Panc1 (cell line): ENCODE measurements at regions not wholly inside any gene's neighbourhood (a gene's known extent, or its start where the extent isn't known, plus 50 kb on each side); places are given as distances from the start of the nearest gene placed in this dataset.

Experiments used
- ATAC-seq: fragments of 200-7000 bp; cut with Tn5 transposase; 2 replicates; pipeline ENCODE4 v1.9.1; 2020; ENCODE audit warnings: mild to moderate bottlenecking, moderate library complexity
- BruUV-seq: library from RNA; stranded (reverse); fragments of 400-500 nt; replicated peaks from 2 replicates; lab custom pipeline; 2021; lab: Mats Ljungman, UMichigan
- CTCF ChIA-PET: fragments of 300-600 bp; sonication (Branson Sonifier 250); formaldehyde crosslinking; loops from one replicate; lab custom pipeline; 2022; ENCODE audit warnings: antibody characterized with exemption; lab: Charles Lee
- POLR2A ChIA-PET: fragments of 300-600 bp; sonication (Branson Sonifier 250); formaldehyde crosslinking; loops from one replicate; lab custom pipeline; 2022; ENCODE audit warnings: antibody characterized with exemption; lab: Charles Lee
- DNase-seq: peaks from one replicate; pipeline ENCODE4 v3.0.0-alpha.2; 2010; ENCODE audit warnings: low read depth, low spot score
- H3K27ac ChIP-seq: 2 replicates; pipeline ENCODE4 v1.5.1; 2011; ENCODE audit warnings: mild to moderate bottlenecking, low read length, inconsistent platforms
- H3K27me3 ChIP-seq: fragments of 200-500 bp; sonication (Bioruptor generic); 2 replicates; pipeline ENCODE4 v1.6.0; 2014; ENCODE audit warnings: low read length, inconsistent platforms; ENCODE audit not compliant: control insufficient read depth, insufficient read depth
- H3K36me3 ChIP-seq: fragments of 200-500 bp; sonication (Bioruptor generic); 2 replicates; pipeline ENCODE4 v1.5.1; 2014; ENCODE audit warnings: inconsistent platforms, mild to moderate bottlenecking, low read length, moderate library complexity; ENCODE audit not compliant: control insufficient read depth, insufficient read depth
- H3K4me1 ChIP-seq: 2 replicates; pipeline ENCODE4 v1.5.1; 2011; ENCODE audit warnings: inconsistent platforms, mild to moderate bottlenecking, low read length, moderate library complexity; ENCODE audit not compliant: control insufficient read depth, insufficient read depth
- H3K4me3 ChIP-seq, 2 experiments: 2 replicates each; pipeline ENCODE4 v1.5.1; 2011 to 2012; ENCODE audit warnings: low read depth in 2 of 2, low read length in 2 of 2, mild to moderate bottlenecking in 2 of 2, inconsistent platforms in 1 of 2, moderate library complexity in 1 of 2
- H3K9me3 ChIP-seq: fragments of 200-500 bp; sonication (Bioruptor generic); 2 replicates; pipeline ENCODE4 v1.5.1; 2014; ENCODE audit warnings: low read depth, mild to moderate bottlenecking, inconsistent platforms, low read length, moderate library complexity; ENCODE audit not compliant: control insufficient read depth, insufficient read depth
- POLR2AphosphoS5 ChIP-seq: IDR thresholded peaks from 2 replicates; pipeline ENCODE4 v1.6.1; 2012; ENCODE audit warnings: mild to moderate bottlenecking, low read depth, low read length, moderate library complexity
- SIN3A ChIP-seq: IDR thresholded peaks from 2 replicates; pipeline ENCODE4 v1.6.1; 2012; ENCODE audit warnings: low read depth, mild to moderate bottlenecking, low read length, moderate library complexity, borderline replicate concordance; ENCODE audit not compliant: insufficient read depth
- TCF7L2 ChIP-seq: IDR thresholded peaks from 2 replicates; pipeline ENCODE4 v1.6.1; 2011; ENCODE audit warnings: mild to moderate bottlenecking, low read depth, low read length, inconsistent platforms
- in situ Hi-C: cut with HindIII; loops from 2 replicates; pipeline ENCODE4 v1.10.0; 2016; ENCODE audit warnings: low sequenced_read_pairs, low pct_unique_long_range_greater_than_20kb
- intact Hi-C: fragments of 100-400 bp; cut with micrococcal nuclease; formaldehyde crosslinking; loops from one replicate; pipeline ENCODE4 v1.10.0; 2022; ENCODE audit not compliant: unreplicated experiment
- TF ChIP-seq, protein P1 (sequence below): fragments of 450-650 bp; IDR thresholded peaks from 2 replicates; pipeline ENCODE4 v1.5.1; 2017; ENCODE audit warnings: mild to moderate bottlenecking
- TF ChIP-seq, protein P2 (sequence below), 2 experiments: IDR thresholded peaks; 2 replicates each; pipeline ENCODE4 v1.6.1; 2011 to 2012; ENCODE audit warnings: low read depth in 2 of 2, control low read depth in 1 of 2, low read length in 1 of 2, mild to moderate bottlenecking in 1 of 2, moderate library complexity in 1 of 2; ENCODE audit not compliant: insufficient read depth in 1 of 2

DNA sequence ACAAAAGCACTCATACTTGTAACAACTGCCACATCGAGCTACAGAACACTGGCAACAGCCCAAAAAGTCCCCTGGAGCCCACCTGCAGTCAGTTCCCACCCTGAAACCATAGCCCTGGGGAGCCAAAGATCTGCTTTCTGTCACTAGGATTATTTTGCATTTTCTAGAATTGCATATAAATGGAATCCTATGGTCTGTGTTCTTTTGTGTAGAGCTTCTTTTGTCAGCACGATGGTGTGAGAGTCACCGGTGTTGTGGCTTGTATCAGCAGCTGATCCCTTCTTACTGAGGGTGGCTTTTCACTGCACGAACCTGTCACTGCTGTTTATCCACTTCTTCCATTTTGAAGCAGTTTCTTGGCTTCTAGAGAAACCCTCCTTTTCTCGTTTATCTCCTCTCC is 60.1 kb upstream of the PRR23E start:
- H3K27ac ChIP-seq = no peak overlapping the region
- peaks cover 6% of the 10 kb centered on the region; the same call in 1 of the 2 replicates for H3K4me1 ChIP-seq
- no peaks in the 10 kb centered on the region for H3K9me3 ChIP-seq
- in situ Hi-C loops (no loop called here), intact Hi-C loops (no loop called here)
- ChIA-PET POLR2A (no interaction called here), CTCF (interaction anchor here (0.7 kb wide), 1 partner anchor 596 kb away, joined by 3 read pairs; no protein-coding TSS in a partner anchor)
- H3K27me3 ChIP-seq = peaks cover 17% of the 10 kb centered on the region; the same call in 1 of the 2 replicates
- DNase-seq (no peak), ATAC-seq (no peak)
- H3K36me3 ChIP-seq = no peaks in the 10 kb centered on the region
- H3K4me3 ChIP-seq = no peak overlapping the region
- BruUV-seq = no TSS peak
- TF ChIP-seq POLR2AphosphoS5 = no peak
- no peak for TF ChIP-seq SIN3A
- TF ChIP-seq, protein P1, sequence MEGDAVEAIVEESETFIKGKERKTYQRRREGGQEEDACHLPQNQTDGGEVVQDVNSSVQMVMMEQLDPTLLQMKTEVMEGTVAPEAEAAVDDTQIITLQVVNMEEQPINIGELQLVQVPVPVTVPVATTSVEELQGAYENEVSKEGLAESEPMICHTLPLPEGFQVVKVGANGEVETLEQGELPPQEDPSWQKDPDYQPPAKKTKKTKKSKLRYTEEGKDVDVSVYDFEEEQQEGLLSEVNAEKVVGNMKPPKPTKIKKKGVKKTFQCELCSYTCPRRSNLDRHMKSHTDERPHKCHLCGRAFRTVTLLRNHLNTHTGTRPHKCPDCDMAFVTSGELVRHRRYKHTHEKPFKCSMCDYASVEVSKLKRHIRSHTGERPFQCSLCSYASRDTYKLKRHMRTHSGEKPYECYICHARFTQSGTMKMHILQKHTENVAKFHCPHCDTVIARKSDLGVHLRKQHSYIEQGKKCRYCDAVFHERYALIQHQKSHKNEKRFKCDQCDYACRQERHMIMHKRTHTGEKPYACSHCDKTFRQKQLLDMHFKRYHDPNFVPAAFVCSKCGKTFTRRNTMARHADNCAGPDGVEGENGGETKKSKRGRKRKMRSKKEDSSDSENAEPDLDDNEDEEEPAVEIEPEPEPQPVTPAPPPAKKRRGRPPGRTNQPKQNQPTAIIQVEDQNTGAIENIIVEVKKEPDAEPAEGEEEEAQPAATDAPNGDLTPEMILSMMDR = no peak
- no peak for TF ChIP-seq TCF7L2
- TF ChIP-seq, protein P2, sequence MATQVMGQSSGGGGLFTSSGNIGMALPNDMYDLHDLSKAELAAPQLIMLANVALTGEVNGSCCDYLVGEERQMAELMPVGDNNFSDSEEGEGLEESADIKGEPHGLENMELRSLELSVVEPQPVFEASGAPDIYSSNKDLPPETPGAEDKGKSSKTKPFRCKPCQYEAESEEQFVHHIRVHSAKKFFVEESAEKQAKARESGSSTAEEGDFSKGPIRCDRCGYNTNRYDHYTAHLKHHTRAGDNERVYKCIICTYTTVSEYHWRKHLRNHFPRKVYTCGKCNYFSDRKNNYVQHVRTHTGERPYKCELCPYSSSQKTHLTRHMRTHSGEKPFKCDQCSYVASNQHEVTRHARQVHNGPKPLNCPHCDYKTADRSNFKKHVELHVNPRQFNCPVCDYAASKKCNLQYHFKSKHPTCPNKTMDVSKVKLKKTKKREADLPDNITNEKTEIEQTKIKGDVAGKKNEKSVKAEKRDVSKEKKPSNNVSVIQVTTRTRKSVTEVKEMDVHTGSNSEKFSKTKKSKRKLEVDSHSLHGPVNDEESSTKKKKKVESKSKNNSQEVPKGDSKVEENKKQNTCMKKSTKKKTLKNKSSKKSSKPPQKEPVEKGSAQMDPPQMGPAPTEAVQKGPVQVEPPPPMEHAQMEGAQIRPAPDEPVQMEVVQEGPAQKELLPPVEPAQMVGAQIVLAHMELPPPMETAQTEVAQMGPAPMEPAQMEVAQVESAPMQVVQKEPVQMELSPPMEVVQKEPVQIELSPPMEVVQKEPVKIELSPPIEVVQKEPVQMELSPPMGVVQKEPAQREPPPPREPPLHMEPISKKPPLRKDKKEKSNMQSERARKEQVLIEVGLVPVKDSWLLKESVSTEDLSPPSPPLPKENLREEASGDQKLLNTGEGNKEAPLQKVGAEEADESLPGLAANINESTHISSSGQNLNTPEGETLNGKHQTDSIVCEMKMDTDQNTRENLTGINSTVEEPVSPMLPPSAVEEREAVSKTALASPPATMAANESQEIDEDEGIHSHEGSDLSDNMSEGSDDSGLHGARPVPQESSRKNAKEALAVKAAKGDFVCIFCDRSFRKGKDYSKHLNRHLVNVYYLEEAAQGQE (IDR thresholded peaks at IDR 0.05; ENCODE audit: insufficient read depth in 1 of 2, low read depth in 2 of 2, low read length in 1 of 2) = no peak

DNA sequence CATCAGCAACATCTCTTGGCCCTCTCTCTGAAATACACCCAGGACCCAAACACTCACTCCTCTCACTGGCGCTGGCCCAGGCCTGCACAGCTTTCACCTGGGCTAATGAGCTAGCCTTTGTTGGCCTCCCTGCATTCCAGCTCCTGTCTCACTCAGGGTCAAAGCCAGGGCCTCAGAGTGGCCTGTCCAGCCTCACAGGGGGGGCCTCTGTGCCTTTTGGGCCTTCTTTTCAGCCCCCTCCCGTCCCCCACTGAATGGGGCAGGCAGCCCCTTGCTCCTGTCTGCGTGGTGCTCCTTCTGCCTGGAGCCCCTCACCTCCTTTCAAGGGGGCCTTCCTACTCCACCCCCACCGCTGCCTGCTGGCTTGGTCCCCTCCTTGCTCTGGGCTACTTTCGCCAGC is 59.0 kb upstream of the PRR23E start:
- no peak overlapping the region for H3K27ac ChIP-seq
- no peaks in the 10 kb centered on the region for H3K36me3 ChIP-seq
- H3K4me1 ChIP-seq = peaks cover 6% of the 10 kb centered on the region; the same call in 1 of the 2 replicates
- in situ Hi-C loops (no loop called here), intact Hi-C loops (no loop called here)
- H3K4me3 ChIP-seq = no peak overlapping the region
- H3K27me3 ChIP-seq = peaks cover 13% of the 10 kb centered on the region; the same call in 1 of the 2 replicates
- no TSS peak for BruUV-seq
- ATAC-seq (no peak), DNase-seq (no peak)
- POLR2A ChIA-PET = no interaction called here
- CTCF ChIA-PET = no interaction called here
- H3K9me3 ChIP-seq = no peaks in the 10 kb centered on the region
- TF ChIP-seq, protein P2 (IDR thresholded peaks at IDR 0.05; ENCODE audit: insufficient read depth in 1 of 2, low read depth in 2 of 2, low read length in 1 of 2) = no peak
- TF ChIP-seq TCF7L2 (no peak), SIN3A (no peak)
